ENCODE measurements at regions not wholly inside any gene's neighbourhood (a gene's known extent, or its start where the extent isn't known, plus 50 kb on each side); places are given as distances from the start of the nearest gene placed in this dataset.

DNA sequence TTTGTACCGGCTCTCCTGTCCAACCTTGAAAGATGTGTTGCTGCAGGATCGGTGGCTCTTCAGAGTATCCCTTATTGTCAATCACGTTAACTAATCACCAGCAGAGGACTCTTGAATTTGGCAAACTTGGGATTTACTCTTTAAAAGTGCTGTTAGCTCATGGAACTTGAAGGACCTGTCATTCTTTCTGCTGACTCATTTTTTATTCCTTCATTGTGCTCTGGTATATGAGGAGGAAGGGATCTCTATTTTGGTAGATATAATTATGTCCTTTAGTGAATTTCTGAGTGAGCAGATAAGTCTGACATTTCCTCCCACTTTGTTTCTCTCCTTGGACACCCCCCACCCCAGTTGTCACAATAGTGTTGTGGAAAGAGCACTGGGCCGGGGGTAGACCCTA, 175.1 kb upstream of the HDAC9 start:
- no peaks in the 10 kb centered on the region for H3K4me1 ChIP-seq (ENCODE audit: control insufficient read depth in 1 of 2, extremely low read depth in 1 of 2, insufficient read depth in 2 of 2, low read length in 2 of 2)
- Mint-ChIP-seq H3K27ac (no peak overlapping the region), H3K4me3 (no peak overlapping the region), H3K9me3 (no peaks in the 10 kb centered on the region), H3K27me3 (peaks cover 0 to 3% of the 10 kb centered on the region in 2 donors), H3K4me1 (peaks cover 0 to 1% (median 0%) of the 10 kb centered on the region in 3 donors), H3K36me3 (no peaks in the 10 kb centered on the region)
- ATAC-seq (replicated peaks in 1 of 4) (no peak), DNase-seq (no peak)
- no peak overlapping the region for H3K27ac ChIP-seq (ENCODE audit: low read length)
- no peak overlapping the region for H3K4me3 ChIP-seq (ENCODE audit: control insufficient read depth in 1 of 2, extremely low read depth in 1 of 2, low read length in 1 of 2)
- WGBS (ENCODE audit: insufficient coverage): 100% methylated on average over 2 of the region's 4 CpGs
- ChIA-PET POLR2A (no interaction called here), CTCF (no interaction called here)
- H3K27me3 ChIP-seq (replicated peaks in 1 of 2; ENCODE audit: control insufficient read depth in 2 of 2, extremely low read depth in 1 of 2, insufficient read depth in 2 of 2, low read length in 1 of 2): no peaks in the 10 kb centered on the region
- H3K36me3 ChIP-seq (ENCODE audit: control insufficient read depth in 2 of 2, extremely low read depth in 1 of 2, insufficient read depth in 1 of 2, low read length in 1 of 2): no peaks in the 10 kb centered on the region
- H3K9me3 ChIP-seq: no peaks in the 10 kb centered on the region

DNA sequence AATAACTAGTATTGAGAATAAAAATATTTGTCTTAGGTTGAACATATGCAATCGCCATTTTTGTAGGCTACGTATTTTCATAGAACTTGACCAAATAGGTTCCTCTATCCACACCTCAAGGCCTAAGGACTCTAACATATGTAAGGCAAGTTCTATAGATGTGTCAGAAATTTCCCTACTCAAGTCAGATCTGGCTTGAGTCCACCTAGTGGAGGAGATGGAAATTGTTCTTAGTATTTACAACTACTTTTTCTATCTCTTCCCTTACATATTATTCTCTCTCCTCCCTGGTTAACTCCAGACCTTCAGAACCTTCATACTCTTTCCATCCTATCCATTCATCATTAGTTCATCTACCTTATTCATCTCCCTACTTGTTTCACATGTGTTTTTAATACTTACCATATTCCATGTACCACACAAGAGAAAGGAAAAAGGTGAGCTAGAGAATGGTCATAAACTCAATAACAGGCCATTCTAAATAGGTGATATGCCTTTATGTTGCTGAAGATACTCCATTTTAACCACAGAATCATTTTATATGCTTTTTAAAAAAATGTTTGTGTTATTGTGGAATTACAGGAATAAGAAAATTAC, 174.5 kb upstream of the HDAC9 start:
- ChIA-PET CTCF (interaction anchor here (0.6 to 1.7 kb wide), 4 partner anchors 31 to 639 kb away, joined by 3 to 9 read pairs (median 4); no protein-coding TSS in a partner anchor), POLR2A (no interaction called here)
- Histone ChIP-seq H3K4me3 (ENCODE audit: control insufficient read depth in 1 of 2, extremely low read depth in 1 of 2, low read length in 1 of 2) (no peak overlapping the region), H3K27me3 (replicated peaks in 1 of 2; ENCODE audit: control insufficient read depth in 2 of 2, extremely low read depth in 1 of 2, insufficient read depth in 2 of 2, low read length in 1 of 2) (no peaks in the 10 kb centered on the region), H3K36me3 (ENCODE audit: control insufficient read depth in 2 of 2, extremely low read depth in 1 of 2, insufficient read depth in 1 of 2, low read length in 1 of 2) (no peaks in the 10 kb centered on the region), H3K4me1 (ENCODE audit: control insufficient read depth in 1 of 2, extremely low read depth in 1 of 2, insufficient read depth in 2 of 2, low read length in 2 of 2) (no peaks in the 10 kb centered on the region), H3K9me3 (no peaks in the 10 kb centered on the region), H3K27ac (ENCODE audit: low read length) (no peak overlapping the region)
- WGBS (ENCODE audit: insufficient coverage): no CpG with 5 or more reads among the region's 2 CpGs
- Mint-ChIP-seq H3K27me3 (peaks cover 0 to 3% of the 10 kb centered on the region in 2 donors), H3K9me3 (no peaks in the 10 kb centered on the region), H3K27ac (no peak overlapping the region), H3K4me1 (no peaks in the 10 kb centered on the region), H3K36me3 (no peaks in the 10 kb centered on the region), H3K4me3 (no peak overlapping the region)
- ATAC-seq (replicated peaks in 1 of 4) (no peak), DNase-seq (peak in 1 of 35 experiments; percentile 50)

DNA sequence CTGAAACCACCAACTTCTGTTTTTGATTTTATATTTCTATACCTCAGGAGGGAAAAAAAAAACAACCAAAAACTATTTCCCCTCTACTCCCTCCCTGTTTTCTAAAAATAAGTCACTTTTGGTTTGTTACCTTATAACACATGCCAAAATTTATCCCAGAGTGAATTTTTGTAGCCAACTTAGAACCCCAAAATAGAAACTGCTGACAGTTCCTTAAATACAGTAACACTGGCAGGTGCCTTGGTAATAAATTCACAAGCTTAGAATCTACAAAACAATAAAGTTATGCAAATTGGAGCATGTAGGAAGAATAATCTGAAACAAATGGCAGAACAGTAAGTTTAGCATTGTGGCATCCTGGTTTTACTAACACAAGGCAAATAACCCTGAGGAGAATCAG, 165.0 kb upstream of the HDAC9 start:
- no peak for ATAC-seq (replicated peaks in 1 of 4)
- H3K9me3 ChIP-seq: no peaks in the 10 kb centered on the region
- Mint-ChIP-seq H3K9me3 (no peaks in the 10 kb centered on the region), H3K4me3 (no peak overlapping the region), H3K27ac (peak overlapping the region in 1 of 2 donors; percentile 28), H3K4me1 (peaks cover 0 to 2% (median 0%) of the 10 kb centered on the region in 3 donors), H3K27me3 (no peaks in the 10 kb centered on the region), H3K36me3 (no peaks in the 10 kb centered on the region)
- H3K27ac ChIP-seq (ENCODE audit: low read length): no peak overlapping the region
- no peaks in the 10 kb centered on the region for H3K36me3 ChIP-seq (ENCODE audit: control insufficient read depth in 2 of 2, extremely low read depth in 1 of 2, insufficient read depth in 1 of 2, low read length in 1 of 2)
- no peaks in the 10 kb centered on the region for H3K27me3 ChIP-seq (replicated peaks in 1 of 2; ENCODE audit: control insufficient read depth in 2 of 2, extremely low read depth in 1 of 2, insufficient read depth in 2 of 2, low read length in 1 of 2)
- no peak overlapping the region for H3K4me3 ChIP-seq (ENCODE audit: control insufficient read depth in 1 of 2, extremely low read depth in 1 of 2, low read length in 1 of 2)
- no peaks in the 10 kb centered on the region for H3K4me1 ChIP-seq (ENCODE audit: control insufficient read depth in 1 of 2, extremely low read depth in 1 of 2, insufficient read depth in 2 of 2, low read length in 2 of 2)
- POLR2A ChIA-PET: interaction anchor here in 1 of 2 donors (0.7 kb wide), 1 partner anchor 1332 kb away, joined by 3 read pairs; no protein-coding TSS in a partner anchor
- DNase-seq: no peak
- CTCF ChIA-PET: no interaction called here

DNA sequence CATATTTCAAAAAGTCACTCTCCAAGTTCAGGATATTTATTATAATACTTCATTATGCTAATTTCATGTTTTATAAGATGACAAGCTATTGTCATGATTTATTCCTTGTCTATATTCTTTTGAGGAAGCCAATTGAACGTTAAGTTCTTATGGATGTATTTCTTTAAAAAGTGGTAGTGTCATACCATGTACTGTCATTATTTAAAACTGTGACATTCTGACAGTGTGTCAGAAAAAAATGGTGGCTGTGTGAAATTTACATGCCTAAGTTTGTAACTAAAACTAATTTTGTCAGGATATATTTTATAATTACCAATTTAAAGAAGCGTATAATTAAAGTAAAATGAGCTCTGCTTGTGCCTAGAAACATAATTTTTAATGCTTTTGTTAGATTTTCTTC, 158.9 kb upstream of the HDAC9 start:
- ChIA-PET POLR2A (no interaction called here), CTCF (interaction anchor here in 1 of 2 donors (0.5 to 1.0 kb wide), 5 partner anchors 9 to 1329 kb away, joined by 3 to 5 read pairs (median 3); no protein-coding TSS in a partner anchor)
- H3K9me3 Mint-ChIP-seq: peaks cover 3 to 11% (median 4%) of the 10 kb centered on the region in 3 donors
- H3K4me1 ChIP-seq (ENCODE audit: control insufficient read depth in 1 of 2, extremely low read depth in 1 of 2, insufficient read depth in 2 of 2, low read length in 2 of 2): no peaks in the 10 kb centered on the region
- H3K4me1 Mint-ChIP-seq: peaks cover 0 to 3% (median 0%) of the 10 kb centered on the region in 3 donors
- H3K27me3 Mint-ChIP-seq: peaks cover 0 to 2% of the 10 kb centered on the region in 2 donors
- no peak overlapping the region for H3K4me3 Mint-ChIP-seq
- H3K27me3 ChIP-seq (replicated peaks in 1 of 2; ENCODE audit: control insufficient read depth in 2 of 2, extremely low read depth in 1 of 2, insufficient read depth in 2 of 2, low read length in 1 of 2): no peaks in the 10 kb centered on the region
- no peaks in the 10 kb centered on the region for H3K36me3 ChIP-seq (ENCODE audit: control insufficient read depth in 2 of 2, extremely low read depth in 1 of 2, insufficient read depth in 1 of 2, low read length in 1 of 2)
- peaks cover 3% of the 10 kb centered on the region for H3K36me3 Mint-ChIP-seq
- ATAC-seq (replicated peaks in 1 of 4) (no peak), DNase-seq (no peak)
- no peak overlapping the region for H3K27ac ChIP-seq (ENCODE audit: low read length)
- WGBS (ENCODE audit: insufficient coverage): no CpG with 5 or more reads among the region's 2 CpGs
- H3K4me3 ChIP-seq (ENCODE audit: control insufficient read depth in 1 of 2, extremely low read depth in 1 of 2, low read length in 1 of 2): no peak overlapping the region
- no peaks in the 10 kb centered on the region for H3K9me3 ChIP-seq
- H3K27ac Mint-ChIP-seq: no peak overlapping the region

DNA sequence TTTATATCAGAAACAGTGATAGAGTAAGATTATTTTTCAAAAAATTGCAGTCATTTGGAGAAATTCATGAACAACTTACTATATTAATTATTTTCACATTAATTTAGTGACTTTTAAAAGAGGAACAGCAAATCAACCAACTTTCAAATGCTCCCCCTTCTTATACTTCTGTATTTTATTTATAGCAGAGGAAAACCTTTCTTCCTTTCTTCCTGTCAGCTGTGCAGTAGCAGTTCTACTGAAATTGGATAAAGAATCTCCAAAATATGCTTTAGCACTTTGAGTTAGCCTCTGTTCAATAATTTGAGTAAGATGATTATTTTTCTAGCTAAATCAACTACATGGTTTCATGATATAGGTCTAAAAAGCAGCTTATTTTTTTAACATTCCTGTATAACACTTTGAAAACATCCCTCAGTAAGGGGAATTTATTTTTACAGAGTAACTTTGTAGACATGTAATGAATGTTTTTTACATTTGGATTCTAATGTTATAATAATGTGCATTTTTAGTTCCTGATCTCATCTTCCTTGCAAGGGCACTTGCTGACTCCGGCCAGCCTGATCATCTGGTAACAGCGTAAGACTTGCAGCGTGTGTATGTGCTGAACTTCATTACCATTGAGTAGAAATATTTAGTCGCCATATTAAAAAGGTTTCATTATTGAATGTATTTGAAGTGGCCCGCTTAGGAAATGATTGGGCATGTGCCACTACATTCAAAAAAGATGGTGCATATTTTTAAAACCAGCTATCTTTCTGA, 158.3 kb upstream of the HDAC9 start:
- no peak overlapping the region for H3K27ac Mint-ChIP-seq
- Histone ChIP-seq H3K27ac (ENCODE audit: low read length) (no peak overlapping the region), H3K27me3 (replicated peaks in 1 of 2; ENCODE audit: control insufficient read depth in 2 of 2, extremely low read depth in 1 of 2, insufficient read depth in 2 of 2, low read length in 1 of 2) (no peaks in the 10 kb centered on the region), H3K36me3 (ENCODE audit: control insufficient read depth in 2 of 2, extremely low read depth in 1 of 2, insufficient read depth in 1 of 2, low read length in 1 of 2) (no peaks in the 10 kb centered on the region), H3K4me3 (ENCODE audit: control insufficient read depth in 1 of 2, extremely low read depth in 1 of 2, low read length in 1 of 2) (no peak overlapping the region), H3K9me3 (no peaks in the 10 kb centered on the region), H3K4me1 (ENCODE audit: control insufficient read depth in 1 of 2, extremely low read depth in 1 of 2, insufficient read depth in 2 of 2, low read length in 2 of 2) (no peaks in the 10 kb centered on the region)
- ChIA-PET CTCF (interaction anchor here in 1 of 2 donors (0.5 to 1.0 kb wide), 5 partner anchors 8 to 1328 kb away, joined by 3 to 5 read pairs (median 3); no protein-coding TSS in a partner anchor), POLR2A (no interaction called here)
- DNase-seq (no peak), ATAC-seq (replicated peaks in 1 of 4) (no peak)
- H3K36me3 Mint-ChIP-seq: peaks cover 3% of the 10 kb centered on the region
- 100% methylated on average over 1 of the region's 5 CpGs for WGBS (ENCODE audit: insufficient coverage)
- peaks cover 0 to 2% of the 10 kb centered on the region in 2 donors for H3K27me3 Mint-ChIP-seq
- H3K4me1 Mint-ChIP-seq: peaks cover 0 to 3% (median 0%) of the 10 kb centered on the region in 3 donors
- peaks cover 3 to 11% (median 4%) of the 10 kb centered on the region in 3 donors for H3K9me3 Mint-ChIP-seq
- H3K4me3 Mint-ChIP-seq: no peak overlapping the region

DNA sequence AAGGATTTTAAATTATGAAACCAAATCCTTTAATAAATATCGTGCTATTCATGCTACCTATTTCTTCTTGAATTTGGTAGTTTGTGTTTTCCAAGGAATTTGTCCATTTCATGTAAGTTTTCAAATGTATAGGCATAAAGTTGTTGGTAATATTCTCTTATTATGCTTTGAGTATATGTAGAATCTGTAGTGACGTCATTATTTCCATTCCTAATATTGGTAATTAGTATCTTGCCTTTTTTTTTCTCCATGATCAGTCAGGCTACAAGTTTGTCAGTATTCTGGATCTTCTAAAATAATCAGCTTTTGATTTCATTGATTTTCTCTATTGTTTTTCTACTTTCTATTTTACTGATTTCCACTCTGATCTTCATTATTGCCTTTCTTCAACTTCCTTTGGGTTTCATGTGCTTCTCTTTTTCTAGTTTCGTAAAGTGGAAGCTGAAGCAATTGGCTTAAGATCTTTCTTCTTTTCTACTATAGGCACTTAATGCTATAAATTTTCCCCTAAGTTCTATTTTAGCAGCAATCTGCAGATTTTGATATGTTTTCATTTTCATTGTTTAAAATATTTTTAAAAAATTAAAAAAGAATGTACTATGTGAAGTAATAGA, 156.5 kb upstream of the HDAC9 start:
- H3K9me3 Mint-ChIP-seq: peaks cover 3 to 11% (median 4%) of the 10 kb centered on the region in 3 donors
- CTCF ChIA-PET: interaction anchor here in 1 of 2 donors (0.6 kb wide), 1 partner anchor 96 kb away, joined by 4 read pairs; no protein-coding TSS in a partner anchor
- peaks cover 0 to 3% of the 10 kb centered on the region in 2 donors for H3K27me3 Mint-ChIP-seq
- H3K36me3 Mint-ChIP-seq: peaks cover 3% of the 10 kb centered on the region
- Histone ChIP-seq H3K4me1 (ENCODE audit: control insufficient read depth in 1 of 2, extremely low read depth in 1 of 2, insufficient read depth in 2 of 2, low read length in 2 of 2) (no peaks in the 10 kb centered on the region), H3K4me3 (ENCODE audit: control insufficient read depth in 1 of 2, extremely low read depth in 1 of 2, low read length in 1 of 2) (no peak overlapping the region), H3K27me3 (replicated peaks in 1 of 2; ENCODE audit: control insufficient read depth in 2 of 2, extremely low read depth in 1 of 2, insufficient read depth in 2 of 2, low read length in 1 of 2) (no peaks in the 10 kb centered on the region), H3K27ac (ENCODE audit: low read length) (no peak overlapping the region), H3K9me3 (no peaks in the 10 kb centered on the region), H3K36me3 (ENCODE audit: control insufficient read depth in 2 of 2, extremely low read depth in 1 of 2, insufficient read depth in 1 of 2, low read length in 1 of 2) (no peaks in the 10 kb centered on the region)
- H3K4me3 Mint-ChIP-seq: no peak overlapping the region
- WGBS (ENCODE audit: insufficient coverage): no CpG with 5 or more reads among the region's 3 CpGs
- peaks cover 0 to 3% (median 0%) of the 10 kb centered on the region in 3 donors for H3K4me1 Mint-ChIP-seq
- POLR2A ChIA-PET: no interaction called here
- DNase-seq (no peak), ATAC-seq (replicated peaks in 1 of 4) (no peak)
- H3K27ac Mint-ChIP-seq: no peak overlapping the region
